ENCODE measurements at regions not wholly inside any gene's neighbourhood (a gene's known extent, or its start where the extent isn't known, plus 50 kb on each side); places are given as distances from the start of the nearest gene placed in this dataset.
"Not testable (repeated sequence)": the region's sequence is repeated elsewhere in the genome, so short reads cannot be mapped to it uniquely, and the experiment has no call there.

GRCh38 chr11:24372491-24372890, 124.4 kb upstream of the LUZP2 start:
- no peak for DNase-seq (ENCODE audit: low read depth, low spot score)

- no peak for DNase-seq (ENCODE audit: low read depth, low spot score)
Observed at GRCh38 chr11:24373516-24373915, 123.3 kb upstream of the LUZP2 start.

- DNase-seq (ENCODE audit: low read depth, low spot score), result no peak
Observed at GRCh38 chr11:24375351-24375750, 121.5 kb upstream of the LUZP2 start.

- DNase-seq (ENCODE audit: low read depth, low spot score), result no peak
Observed at GRCh38 chr11:24375931-24376330, 120.9 kb upstream of the LUZP2 start.

GRCh38 chr11:24383137-24383536, 113.7 kb upstream of the LUZP2 start:
- DNase-seq (ENCODE audit: low read depth, low spot score), result no peak

- no peak for DNase-seq (ENCODE audit: low read depth, low spot score)
Observed at GRCh38 chr11:24384240-24384639, 112.6 kb upstream of the LUZP2 start.

- peak; percentile 0 for DNase-seq (ENCODE audit: low read depth, low spot score)
Observed at GRCh38 chr11:24386546-24387397, 110.1 kb upstream of the LUZP2 start.

- no peak for DNase-seq (ENCODE audit: low read depth, low spot score)
Observed at GRCh38 chr11:24389575-24389974, 107.3 kb upstream of the LUZP2 start.

GRCh38 chr11:24390016-24390415, 106.8 kb upstream of the LUZP2 start:
- DNase-seq (ENCODE audit: low read depth, low spot score), result no peak

GRCh38 chr11:24390762-24391161, 106.1 kb upstream of the LUZP2 start:
- no peak for DNase-seq (ENCODE audit: low read depth, low spot score)

GRCh38 chr11:24391167-24391566, 105.7 kb upstream of the LUZP2 start:
- DNase-seq (ENCODE audit: low read depth, low spot score), result no peak

- DNase-seq (ENCODE audit: low read depth, low spot score), result no peak
Observed at GRCh38 chr11:24400059-24400665, 96.7 kb upstream of the LUZP2 start.

GRCh38 chr11:24406389-24406788, 90.5 kb upstream of the LUZP2 start:
- DNase-seq (ENCODE audit: low read depth, low spot score), result no peak

- no peak for DNase-seq (ENCODE audit: low read depth, low spot score)
Observed at GRCh38 chr11:24406980-24407379, 89.9 kb upstream of the LUZP2 start.

- DNase-seq (ENCODE audit: low read depth, low spot score), result no peak
Observed at GRCh38 chr11:24407733-24408132, 89.1 kb upstream of the LUZP2 start.

- no peak for DNase-seq (ENCODE audit: low read depth, low spot score)
Observed at GRCh38 chr11:24408202-24408601, 88.7 kb upstream of the LUZP2 start.

- no peak for DNase-seq (ENCODE audit: low read depth, low spot score)
Observed at GRCh38 chr11:24411791-24412190, 85.1 kb upstream of the LUZP2 start.

GRCh38 chr11:24412722-24413121, 84.1 kb upstream of the LUZP2 start:
- no peak for DNase-seq (ENCODE audit: low read depth, low spot score)

- no peak for DNase-seq (ENCODE audit: low read depth, low spot score)
Observed at GRCh38 chr11:24413391-24413790, 83.5 kb upstream of the LUZP2 start.

- not testable (repeated sequence) for DNase-seq (ENCODE audit: low read depth, low spot score)
Observed at GRCh38 chr11:24415955-24416636, 80.8 kb upstream of the LUZP2 start.

- DNase-seq (ENCODE audit: low read depth, low spot score), result no peak
Observed at GRCh38 chr11:24421766-24422165, 75.1 kb upstream of the LUZP2 start.

- DNase-seq (ENCODE audit: low read depth, low spot score), result no peak
Observed at GRCh38 chr11:24422376-24422775, 74.5 kb upstream of the LUZP2 start.

GRCh38 chr11:24437123-24437522, 59.7 kb upstream of the LUZP2 start:
- DNase-seq (ENCODE audit: low read depth, low spot score), result no peak
